Thyroid gland (tissue), 4 donors: ENCODE measurements at regions not wholly inside any gene's neighbourhood (a gene's known extent, or its start where the extent isn't known, plus 50 kb on each side); places are given as distances from the start of the nearest gene placed in this dataset.

ENCODE experiments used
- CTCF ChIP-seq, 6 experiments: fragments of 200-600 bp in 3 of 6; fragments of 450-650 bp in 3 of 6; sonication (generic) in 3 of 6; IDR thresholded peaks; one replicate each; pipeline ENCODE4 v1.5.1; 2016 to 2019; ENCODE audit warnings: antibody characterized with exemption in 6 of 6, mild to moderate bottlenecking in 2 of 6, inconsistent platforms in 1 of 6, moderate library complexity in 1 of 6
- POLR2A ChIP-seq, 2 donors: fragments of 450-650 bp; IDR thresholded peaks; one replicate each; pipeline ENCODE4 v1.6.1; 2017; ENCODE audit warnings: antibody characterized with exemption in 2 of 2, mild to moderate bottlenecking in 2 of 2, moderate library complexity in 1 of 2

- peak; percentile 31 to 75 (median 60) for TF ChIP-seq CTCF (IDR thresholded peaks at IDR 0.05)
- no peak for TF ChIP-seq POLR2A (IDR thresholded peaks at IDR 0.05)
Measured at GRCh38 chr1:209190591-209191261, 392.8 kb upstream of the CAMK1G start.
